ENCODE measurements at regions not wholly inside any gene's neighbourhood (a gene's known extent, or its start where the extent isn't known, plus 50 kb on each side); places are given as distances from the start of the nearest gene placed in this dataset.
"Not testable (repeated sequence)": the region's sequence is repeated elsewhere in the genome, so short reads cannot be mapped to it uniquely, and the experiment has no call there.

GRCh38 chr7:16266470-16266869 lies 154.9 kb downstream of the CRPPA start:
- TF ChIP-seq, protein P1, sequence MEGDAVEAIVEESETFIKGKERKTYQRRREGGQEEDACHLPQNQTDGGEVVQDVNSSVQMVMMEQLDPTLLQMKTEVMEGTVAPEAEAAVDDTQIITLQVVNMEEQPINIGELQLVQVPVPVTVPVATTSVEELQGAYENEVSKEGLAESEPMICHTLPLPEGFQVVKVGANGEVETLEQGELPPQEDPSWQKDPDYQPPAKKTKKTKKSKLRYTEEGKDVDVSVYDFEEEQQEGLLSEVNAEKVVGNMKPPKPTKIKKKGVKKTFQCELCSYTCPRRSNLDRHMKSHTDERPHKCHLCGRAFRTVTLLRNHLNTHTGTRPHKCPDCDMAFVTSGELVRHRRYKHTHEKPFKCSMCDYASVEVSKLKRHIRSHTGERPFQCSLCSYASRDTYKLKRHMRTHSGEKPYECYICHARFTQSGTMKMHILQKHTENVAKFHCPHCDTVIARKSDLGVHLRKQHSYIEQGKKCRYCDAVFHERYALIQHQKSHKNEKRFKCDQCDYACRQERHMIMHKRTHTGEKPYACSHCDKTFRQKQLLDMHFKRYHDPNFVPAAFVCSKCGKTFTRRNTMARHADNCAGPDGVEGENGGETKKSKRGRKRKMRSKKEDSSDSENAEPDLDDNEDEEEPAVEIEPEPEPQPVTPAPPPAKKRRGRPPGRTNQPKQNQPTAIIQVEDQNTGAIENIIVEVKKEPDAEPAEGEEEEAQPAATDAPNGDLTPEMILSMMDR (IDR thresholded peaks at IDR 0.05), result not testable (repeated sequence)
- not testable (repeated sequence) for TF ChIP-seq POLR2A (IDR thresholded peaks at IDR 0.05)
